Erythroblast (primary cell): ENCODE measurements at regions not wholly inside any gene's neighbourhood (a gene's known extent, or its start where the extent isn't known, plus 50 kb on each side); places are given as distances from the start of the nearest gene placed in this dataset.

Experiments used
- GATA1 ChIP-seq: IDR thresholded peaks from 2 replicates; pipeline ENCODE4 v1.6.1; 2011; ENCODE audit warnings: low read depth, mild to moderate bottlenecking, control low read depth, low read length, moderate library complexity
- POLR2A ChIP-seq: IDR thresholded peaks from 2 replicates; pipeline ENCODE4 v1.6.1; 2011; ENCODE audit warnings: mild to moderate bottlenecking, low read length

DNA sequence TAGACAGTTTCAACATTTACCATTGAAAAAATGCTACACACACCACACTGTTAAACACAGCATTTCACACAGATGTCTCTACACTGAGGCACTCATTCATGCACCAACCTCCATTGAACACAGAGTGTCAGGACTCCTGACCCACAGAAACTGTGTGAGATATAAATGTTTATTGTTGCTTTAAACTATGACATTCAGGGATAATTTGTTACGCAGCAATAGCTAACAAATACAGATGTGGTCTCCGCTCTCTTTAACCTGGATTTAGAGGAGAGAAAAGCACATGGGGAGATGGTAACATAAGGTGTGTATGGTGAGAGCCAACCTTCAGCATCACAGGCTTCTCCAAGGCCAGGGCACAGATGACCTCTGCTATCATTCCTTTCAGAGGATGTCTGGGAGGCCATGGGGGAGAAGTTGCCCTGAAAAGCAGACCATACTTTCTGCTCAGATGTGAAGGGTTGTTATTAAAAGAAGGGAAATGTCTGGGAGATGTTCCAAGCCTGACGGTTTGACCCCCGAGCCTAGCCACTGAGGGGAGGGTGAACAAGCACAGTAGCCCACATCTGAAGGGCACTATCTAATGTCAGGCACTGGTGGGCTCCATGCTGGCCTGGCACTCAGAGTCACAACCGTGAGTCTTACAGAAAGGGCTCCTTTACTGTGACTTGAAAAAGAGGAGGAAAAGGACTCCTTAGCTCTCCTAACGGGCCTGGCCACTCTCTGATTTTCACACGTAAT lies 284.5 kb upstream of the TLE3 start:
- TF ChIP-seq POLR2A, result no peak
- TF ChIP-seq GATA1, result no peak
